Colonic mucosa (tissue), 4 donors: ENCODE measurements at regions not wholly inside any gene's neighbourhood (a gene's known extent, or its start where the extent isn't known, plus 50 kb on each side); places are given as distances from the start of the nearest gene placed in this dataset.
"Not testable (repeated sequence)": the region's sequence is repeated elsewhere in the genome, so short reads cannot be mapped to it uniquely, and the experiment has no call there.

ENCODE experiments used
- DNase-seq: peaks from one replicate; pipeline ENCODE4 v3.0.0-alpha.2; 2020
- H3K27ac ChIP-seq: fragments of 200-600 bp; one replicate; pipeline ENCODE4 v1.8.0; 2021
- H3K27me3 ChIP-seq: fragments of 200-600 bp; one replicate; pipeline ENCODE4 v1.8.0; 2021
- H3K36me3 ChIP-seq: fragments of 200-600 bp; one replicate; pipeline ENCODE4 v1.8.0; 2021
- H3K4me1 ChIP-seq: fragments of 200-600 bp; one replicate; pipeline ENCODE4 v1.8.0; 2021; ENCODE audit warnings: mild to moderate bottlenecking
- H3K4me3 ChIP-seq: fragments of 200-600 bp; one replicate; pipeline ENCODE4 v1.8.0; 2021
- H3K9ac ChIP-seq, 2 donors: one replicate each; pipeline ENCODE4 v1.7.0; 2013; ENCODE audit warnings: control low read depth in 2 of 2, low read depth in 2 of 2, low read length in 2 of 2
- H3K9me3 ChIP-seq: fragments of 200-600 bp; one replicate; pipeline ENCODE4 v1.8.0; 2021
- CTCF ChIP-seq: fragments of 200-600 bp; IDR thresholded peaks from one replicate; pipeline ENCODE4 v1.8.0; 2022; ENCODE audit warnings: antibody characterized with exemption, mild to moderate bottlenecking
- intact Hi-C: fragments of 100-400 bp; cut with DNase I; formaldehyde crosslinking; loops from one replicate; pipeline ENCODE4 v1.14.1; 2022
- donor health status: healthy.
- donor health status: DM: no; HTN: no; CAD: no.
- donor health status: DM: no; HTN: no; CAD: no.

GRCh38 chr4:134057356-134057755 lies 144.2 kb downstream of the PABPC4L start:
- no peak for TF ChIP-seq CTCF
- Histone ChIP-seq H3K4me1 (no peaks in the 10 kb centered on the region), H3K36me3 (no peaks in the 10 kb centered on the region), H3K27ac (no peak overlapping the region), H3K27me3 (no peaks in the 10 kb centered on the region), H3K4me3 (no peak overlapping the region), H3K9ac (no peak overlapping the region), H3K9me3 (no peaks in the 10 kb centered on the region)
- DNase-seq: no peak
- intact Hi-C loops: no loop called here

DNA sequence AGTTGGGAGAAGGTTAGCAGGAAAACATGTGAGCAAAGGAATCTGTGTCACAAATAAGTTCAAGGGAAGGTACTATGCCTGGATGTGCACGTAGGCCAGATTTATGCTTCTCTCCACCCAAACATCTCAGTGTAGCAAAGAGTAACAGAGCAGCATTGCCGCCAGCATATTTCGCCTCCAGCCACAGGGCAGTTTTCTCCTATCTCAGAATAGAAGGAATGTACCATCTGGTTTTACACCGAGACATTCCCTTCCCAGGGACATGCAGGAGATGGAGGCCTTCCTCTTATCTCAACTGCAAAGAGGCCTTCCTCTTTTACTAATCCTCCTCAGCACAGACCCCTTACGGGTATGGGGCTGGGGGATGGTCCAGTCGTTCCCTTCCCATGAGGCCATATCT lies 155.4 kb downstream of the PABPC4L start:
- H3K4me3 ChIP-seq, H3K27me3 ChIP-seq, H3K9ac ChIP-seq, H3K36me3 ChIP-seq, H3K9me3 ChIP-seq, H3K4me1 ChIP-seq, H3K27ac ChIP-seq, DNase-seq, intact Hi-C loops: not testable (repeated sequence)

- Histone ChIP-seq H3K9me3 (no peaks in the 10 kb centered on the region), H3K36me3 (no peaks in the 10 kb centered on the region), H3K4me3 (no peak overlapping the region), H3K27ac (no peak overlapping the region), H3K27me3 (no peaks in the 10 kb centered on the region), H3K9ac (no peak overlapping the region), H3K4me1 (no peaks in the 10 kb centered on the region)
- intact Hi-C loops: no loop called here
- no peak for TF ChIP-seq CTCF
- DNase-seq: no peak
These were observed 156.2 kb downstream of the PABPC4L start for GRCh38 chr4:134045411-134045810.

GRCh38 chr4:134043266-134043665 lies 158.3 kb downstream of the PABPC4L start:
- Histone ChIP-seq H3K9me3 (no peaks in the 10 kb centered on the region), H3K4me3 (no peak overlapping the region), H3K27me3 (no peaks in the 10 kb centered on the region), H3K36me3 (no peaks in the 10 kb centered on the region), H3K27ac (no peak overlapping the region), H3K4me1 (no peaks in the 10 kb centered on the region), H3K9ac (no peak overlapping the region)
- no peak for TF ChIP-seq CTCF
- DNase-seq: no peak
- intact Hi-C loops: no loop called here

GRCh38 chr4:134028421-134028820 lies 173.2 kb downstream of the PABPC4L start:
- intact Hi-C loops: no loop called here
- DNase-seq: no peak

GRCh38 chr4:134027931-134028330 lies 173.7 kb downstream of the PABPC4L start:
- TF ChIP-seq CTCF: no peak
- Histone ChIP-seq H3K9ac (no peak overlapping the region), H3K36me3 (no peaks in the 10 kb centered on the region), H3K9me3 (no peaks in the 10 kb centered on the region), H3K27ac (no peak overlapping the region), H3K4me1 (no peaks in the 10 kb centered on the region), H3K4me3 (no peak overlapping the region), H3K27me3 (no peaks in the 10 kb centered on the region)
- intact Hi-C loops: no loop called here
- DNase-seq: no peak

More at GRCh38 chr4:134028421-134028820, 173.2 kb downstream of the PABPC4L start:
- TF ChIP-seq CTCF: no peak
- no peaks in the 10 kb centered on the region for H3K27me3 ChIP-seq
- H3K36me3 ChIP-seq: no peaks in the 10 kb centered on the region
- H3K27ac ChIP-seq: no peak overlapping the region
- no peak overlapping the region for H3K9ac ChIP-seq
- no peak overlapping the region for H3K4me3 ChIP-seq
- H3K9me3 ChIP-seq: no peaks in the 10 kb centered on the region
- H3K4me1 ChIP-seq: no peaks in the 10 kb centered on the region
